ENCODE measurements at regions not wholly inside any gene's neighbourhood (a gene's known extent, or its start where the extent isn't known, plus 50 kb on each side); places are given as distances from the start of the nearest gene placed in this dataset.

GRCh38 chr7:92987095-92987494 lies 130.7 kb downstream of the SAMD9 start:
- H3K9me3 ChIP-seq (ENCODE audit: control insufficient read depth in 4 of 4, low read length in 3 of 4), result no peaks in the 10 kb centered on the region
- H3K36me3 ChIP-seq (ENCODE audit: control insufficient read depth in 4 of 4, insufficient read depth in 3 of 4, low read depth in 1 of 4, low read length in 3 of 4), result no peaks in the 10 kb centered on the region
- H3K4me1 ChIP-seq (ENCODE audit: control insufficient read depth in 4 of 4, insufficient read depth in 4 of 4, low read length in 3 of 4), result no peaks in the 10 kb centered on the region
- no peak overlapping the region for H3K4me3 ChIP-seq (ENCODE audit: low read depth in 1 of 3, low read length in 3 of 3)
- TF ChIP-seq RXRA (IDR thresholded peaks at IDR 0.05), result no peak
- TF ChIP-seq YY1 (IDR thresholded peaks at IDR 0.05), result no peak
- no peak for TF ChIP-seq EGR1 (IDR thresholded peaks at IDR 0.05; ENCODE audit: low read depth in 2 of 2)
- TF ChIP-seq TAF1 (conservative IDR thresholded peaks at IDR 0.05), result no peak
- no peak for TF ChIP-seq HNF4G (IDR thresholded peaks at IDR 0.05)
- no peak for TF ChIP-seq SP1 (IDR thresholded peaks at IDR 0.05)
- no peak for TF ChIP-seq GABPA (IDR thresholded peaks at IDR 0.05 in 1 of 2, conservative IDR thresholded peaks at IDR 0.05 in 1 of 2)
- TF ChIP-seq FOXA2 (IDR thresholded peaks at IDR 0.05), result no peak
- TF ChIP-seq NR2F2 (IDR thresholded peaks at IDR 0.05), result no peak
- no peak for TF ChIP-seq MAX (IDR thresholded peaks at IDR 0.05)
- no peak for TF ChIP-seq JUND (IDR thresholded peaks at IDR 0.05)
- no peak for TF ChIP-seq RAD21 (IDR thresholded peaks at IDR 0.05)
- no peak for TF ChIP-seq ATF3 (IDR thresholded peaks at IDR 0.05)
- no peak for TF ChIP-seq HNF4A (conservative IDR thresholded peaks at IDR 0.05)
- no peak for TF ChIP-seq ZBTB33 (IDR thresholded peaks at IDR 0.05)
- no peak for TF ChIP-seq FOXA1 (IDR thresholded peaks at IDR 0.05)
- TF ChIP-seq CTCF (IDR thresholded peaks at IDR 0.05; ENCODE audit: low read depth, low read length, missing input control), result no peak
- TF ChIP-seq REST (IDR thresholded peaks at IDR 0.05), result no peak
- peaks cover 0 to 4% (median 0%) of the 10 kb centered on the region in 4 donors for H3K27me3 ChIP-seq (ENCODE audit: control insufficient read depth in 4 of 4, insufficient read depth in 4 of 4, low read length in 3 of 4)
- H3K9ac ChIP-seq (ENCODE audit: low read depth in 1 of 2, low read length in 2 of 2), result no peak overlapping the region
- H3K27ac ChIP-seq (ENCODE audit: low read depth in 1 of 2, low read length in 2 of 2), result no peak overlapping the region
- no peak for DNase-seq (ENCODE audit: low spot score)

Data from liver (tissue), 7 donors.